NCI-H1436 treated with DMSO at 0.1 percent for 48 hours (cell line): ENCODE measurements at regions not wholly inside any gene's neighbourhood (a gene's known extent, or its start where the extent isn't known, plus 50 kb on each side); places are given as distances from the start of the nearest gene placed in this dataset.
"Not testable (repeated sequence)": the region's sequence is repeated elsewhere in the genome, so short reads cannot be mapped to it uniquely, and the experiment has no call there.

Experiments
- DNase-seq: peaks from one replicate; lab custom pipeline; 2025; lab: John Stamatoyannopoulos, UW

- no peak for DNase-seq
Measured at GRCh38 chr5:123949807-123950340, 437.9 kb downstream of the CSNK1G3 start.

- DNase-seq: no peak
Measured at GRCh38 chr5:123949043-123949804, 437.2 kb downstream of the CSNK1G3 start.

DNA sequence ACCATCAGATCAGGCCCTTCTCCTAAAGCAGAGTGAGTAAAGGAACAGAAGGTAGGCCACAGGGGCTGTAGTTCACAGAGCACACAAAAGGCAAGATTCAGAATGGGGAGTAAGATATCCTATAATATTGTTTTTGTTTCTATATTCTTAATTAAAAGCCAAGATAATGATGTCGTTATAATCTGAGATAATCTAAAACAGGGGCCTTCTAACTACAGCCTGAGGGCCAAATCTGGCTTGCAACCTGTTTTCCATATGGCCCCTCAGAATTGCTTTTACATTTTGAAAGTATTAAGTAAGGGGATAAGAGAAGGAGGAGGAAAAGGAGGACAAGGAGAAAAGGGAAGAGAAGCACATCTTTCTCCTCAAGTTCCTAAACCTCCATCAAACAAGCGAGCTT, 435.8 kb downstream of the CSNK1G3 start:
- DNase-seq: no peak

GRCh38 chr5:123945548-123945947, 433.6 kb downstream of the CSNK1G3 start:
- no peak for DNase-seq

- no peak for DNase-seq
Measured at GRCh38 chr5:123943151-123943550, 431.2 kb downstream of the CSNK1G3 start.

DNA sequence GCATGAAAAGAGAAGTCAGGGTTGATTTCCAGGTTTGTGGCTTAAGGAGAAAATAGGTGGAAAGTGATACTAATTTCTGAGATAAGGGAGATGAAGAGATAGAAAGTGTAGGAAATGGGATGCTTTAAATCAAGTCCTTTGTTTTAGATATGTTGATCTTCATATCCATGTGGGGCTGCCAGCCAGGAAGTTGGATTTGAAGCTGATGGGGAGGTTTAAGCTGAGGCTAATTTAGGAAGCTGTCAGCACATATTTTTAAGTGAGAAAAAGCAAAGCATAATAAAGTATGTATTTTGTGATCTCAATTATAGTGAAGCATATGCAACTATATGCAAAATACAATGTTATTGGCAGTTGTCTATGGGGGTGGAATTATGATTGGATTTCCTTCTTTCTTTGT, 428.4 kb downstream of the CSNK1G3 start:
- no peak for DNase-seq

DNA sequence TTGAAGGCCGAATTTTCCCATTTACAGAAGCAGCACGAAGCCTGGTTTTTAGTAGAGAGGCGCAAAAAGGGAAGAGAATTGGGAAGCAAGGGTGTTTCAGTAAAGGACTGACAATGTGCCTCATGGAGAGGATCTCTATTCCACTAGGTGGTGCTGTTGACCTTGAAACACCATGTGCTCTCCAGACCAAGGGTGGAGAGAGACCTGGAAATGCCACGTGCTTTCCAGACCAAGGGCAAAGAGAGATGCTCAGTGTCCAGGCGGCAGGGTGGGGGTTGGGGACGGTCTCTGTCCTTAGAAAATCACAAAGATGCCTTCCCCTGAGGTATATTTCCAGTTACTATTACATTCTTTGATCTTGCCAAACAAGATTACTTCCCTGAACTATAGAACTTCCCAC, 425.3 kb downstream of the CSNK1G3 start:
- no peak for DNase-seq

DNA sequence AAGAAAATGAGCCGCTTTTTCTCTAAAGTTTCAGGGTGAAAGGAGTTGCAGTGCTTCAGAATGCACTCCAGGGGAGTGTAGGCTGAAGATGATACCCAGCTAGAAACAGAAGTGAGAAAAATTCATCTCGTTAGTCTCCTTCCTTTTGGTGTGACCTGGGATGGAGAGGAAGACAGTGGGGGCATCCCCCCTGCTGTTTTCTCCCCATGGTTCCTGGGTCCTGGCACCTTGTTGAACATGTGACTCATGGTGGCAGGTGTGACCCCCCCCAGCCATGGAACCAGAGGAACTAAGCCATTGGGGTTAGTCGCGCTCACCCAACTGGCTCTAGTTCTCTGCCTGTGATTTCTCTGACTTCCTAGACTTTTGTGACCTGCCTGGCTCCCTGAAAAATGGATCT, 424.6 kb downstream of the CSNK1G3 start:
- no peak for DNase-seq

- not testable (repeated sequence) for DNase-seq
Measured at GRCh38 chr5:123933812-123934211, 421.8 kb downstream of the CSNK1G3 start.

DNA sequence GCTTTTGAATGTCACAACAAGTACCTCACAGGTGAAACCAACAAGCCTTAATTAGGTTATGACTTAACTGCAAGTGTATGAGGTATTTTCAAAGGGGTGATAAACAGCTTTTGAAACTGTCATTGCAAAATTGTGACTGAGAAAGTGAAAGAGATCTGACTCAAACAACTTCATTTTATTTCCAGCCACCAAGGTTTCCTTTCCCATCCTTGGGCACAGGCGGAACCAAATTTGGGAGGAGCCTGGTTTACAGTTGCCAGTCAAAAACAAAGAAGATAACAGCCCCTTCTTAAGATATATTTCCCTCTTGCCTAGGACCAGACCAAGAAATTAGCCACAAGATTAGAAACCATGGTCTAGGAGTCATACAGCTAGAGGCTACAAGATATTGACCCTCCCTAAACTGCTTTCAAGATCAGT, 417.1 kb downstream of the CSNK1G3 start:
- DNase-seq: no peak

DNA sequence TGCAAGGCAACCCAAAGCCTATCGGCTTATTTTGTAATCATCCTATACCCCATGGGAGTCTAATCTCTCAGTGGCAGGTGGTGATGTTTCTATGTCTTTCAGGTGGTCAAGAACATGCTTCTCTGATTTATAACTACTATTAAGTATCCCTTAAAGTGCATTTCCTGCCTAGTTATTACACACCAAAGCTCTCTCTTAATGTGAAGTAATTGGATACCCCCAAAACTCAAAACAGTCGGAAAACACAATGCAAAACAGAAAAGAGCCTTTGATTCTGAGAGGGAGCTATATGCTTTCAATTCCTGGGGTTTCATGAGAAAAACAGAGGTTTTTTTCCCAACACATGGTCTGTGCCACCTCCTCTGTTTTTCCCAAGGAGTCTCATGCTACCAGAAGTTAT, 416.4 kb downstream of the CSNK1G3 start:
- no peak for DNase-seq

DNA sequence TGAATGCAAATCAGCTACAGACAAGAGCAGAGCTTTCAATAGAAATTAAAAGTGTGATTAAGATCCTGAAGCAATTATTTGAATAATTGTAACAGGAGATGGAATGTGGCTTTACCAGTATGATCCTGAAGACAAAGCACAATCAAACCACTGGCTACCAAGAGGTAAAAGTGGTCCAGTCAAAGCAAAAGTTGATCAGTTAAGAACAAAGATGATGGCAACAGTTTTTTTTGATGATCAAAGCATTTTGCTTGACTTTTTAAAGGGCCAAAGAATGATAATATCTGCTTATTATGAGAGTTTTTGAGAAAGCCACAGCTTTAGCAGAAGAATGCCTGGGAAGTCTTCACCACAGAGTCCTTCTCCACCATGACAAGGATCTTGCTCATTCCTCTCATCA, 409.2 kb downstream of the CSNK1G3 start:
- no peak for DNase-seq

- no peak for DNase-seq
Measured at GRCh38 chr5:123916345-123917121, 404.6 kb downstream of the CSNK1G3 start.

GRCh38 chr5:123914333-123914732, 402.4 kb downstream of the CSNK1G3 start:
- no peak for DNase-seq

- no peak for DNase-seq
Measured at GRCh38 chr5:123907349-123907748, 395.4 kb downstream of the CSNK1G3 start.

- no peak for DNase-seq
Measured at GRCh38 chr5:123906698-123907295, 394.8 kb downstream of the CSNK1G3 start.

- no peak for DNase-seq
Measured at GRCh38 chr5:123885081-123885480, 373.1 kb downstream of the CSNK1G3 start.

DNA sequence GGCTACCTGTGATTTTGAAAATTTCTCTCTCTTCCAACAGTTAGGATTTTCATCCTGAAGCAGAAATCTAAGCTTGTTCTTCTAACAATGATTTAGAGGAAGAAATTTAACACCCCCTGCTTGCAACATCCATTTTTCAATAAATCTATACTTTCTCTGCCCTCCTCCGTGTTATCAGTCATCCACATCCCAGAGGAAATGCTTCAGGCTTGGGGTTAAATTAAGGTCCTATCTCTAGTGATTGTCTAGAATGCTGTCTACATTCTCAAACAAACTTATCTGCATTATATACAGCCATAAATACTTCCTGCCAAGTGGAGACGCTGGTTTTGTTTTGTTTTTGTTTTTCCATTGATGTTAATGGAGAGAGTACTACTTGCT, 371.0 kb downstream of the CSNK1G3 start:
- no peak for DNase-seq

- no peak for DNase-seq
Measured at GRCh38 chr5:123882319-123882964, 370.5 kb downstream of the CSNK1G3 start.

GRCh38 chr5:123881759-123882244, 369.8 kb downstream of the CSNK1G3 start:
- DNase-seq: no peak

DNA sequence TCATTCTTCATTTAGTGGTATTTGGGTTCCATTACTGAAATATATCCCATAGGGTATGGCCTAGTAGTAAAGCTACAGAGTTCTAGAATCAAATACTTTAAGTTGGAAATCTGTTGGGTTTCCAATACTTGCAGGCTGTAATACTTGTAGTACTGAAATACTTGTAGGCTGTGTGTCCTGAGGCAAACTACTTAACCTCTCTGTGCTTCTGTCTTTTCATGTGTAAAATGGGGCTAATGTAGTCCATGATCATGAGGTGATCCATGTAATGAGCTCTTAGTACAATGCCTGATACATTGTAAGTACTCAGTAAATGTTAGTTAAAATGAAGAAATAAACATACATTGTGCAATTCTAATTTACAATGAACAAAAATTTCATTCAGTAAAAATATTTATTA, 368.9 kb downstream of the CSNK1G3 start:
- no peak for DNase-seq

DNA sequence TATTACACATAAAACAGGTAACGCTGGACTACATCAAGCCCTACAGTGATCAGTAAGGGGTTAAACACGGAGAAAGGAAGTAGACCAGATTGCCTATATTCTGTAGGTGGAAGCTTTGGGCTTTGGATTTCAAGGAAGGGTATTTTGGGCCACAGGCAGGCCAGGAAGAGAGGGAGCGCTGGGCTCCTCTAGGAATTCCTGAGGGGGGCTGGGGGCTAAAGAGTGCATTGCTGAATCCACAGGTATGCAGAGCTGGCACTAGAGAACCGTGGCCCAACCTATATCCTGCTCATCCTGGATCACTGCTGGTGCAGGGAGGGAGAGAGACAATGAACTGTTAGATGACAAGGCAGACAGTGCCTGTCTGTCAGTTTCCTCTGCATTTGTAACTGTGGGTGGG, 367.1 kb downstream of the CSNK1G3 start:
- no peak for DNase-seq
